ENCODE measurements at regions not wholly inside any gene's neighbourhood (a gene's known extent, or its start where the extent isn't known, plus 50 kb on each side); places are given as distances from the start of the nearest gene placed in this dataset.
"Not testable (repeated sequence)": the region's sequence is repeated elsewhere in the genome, so short reads cannot be mapped to it uniquely, and the experiment has no call there.

- ChIA-PET POLR2A (ENCODE audit: low non-redundant PET) (no interaction called here), CTCF (no interaction called here)
- no TSS peak for BruUV-seq (replicated peaks)
- Histone ChIP-seq H3K9me3 (ENCODE audit: low read depth, low read length, poor library complexity, severe bottlenecking) (peaks cover 4% of the 10 kb centered on the region), H3K4me3 (ENCODE audit: low read depth, low read length, poor library complexity, severe bottlenecking) (no peak overlapping the region), H3K36me3 (ENCODE audit: insufficient read depth, low read length, poor library complexity, severe bottlenecking) (no peaks in the 10 kb centered on the region), H3K27me3 (replicated peaks; ENCODE audit: insufficient read depth, low read depth, low read length, poor library complexity) (no peaks in the 10 kb centered on the region), H3K27ac (ENCODE audit: low read depth, low read length, poor library complexity, severe bottlenecking) (no peak overlapping the region), H3K4me1 (ENCODE audit: insufficient read depth, low read length, poor library complexity, severe bottlenecking) (no peaks in the 10 kb centered on the region)
- intact Hi-C loops (cut with micrococcal nuclease; ENCODE audit: unreplicated experiment): no loop called here
- no peak for TF ChIP-seq EZH2 (IDR thresholded peaks at IDR 0.05; ENCODE audit: borderline replicate concordance, low read depth, low read length, poor library complexity, severe bottlenecking)
- TF ChIP-seq CTCF (conservative IDR thresholded peaks at IDR 0.05; ENCODE audit: low read depth, low read length): no peak
- no peak for DNase-seq (ENCODE audit: low spot score)
Observed at GRCh38 chr11:98061858-98062257, 958.9 kb upstream of the CNTN5 start.

- POLR2A ChIA-PET (ENCODE audit: low non-redundant PET): interaction anchor here (0.7 kb wide), 1 partner anchor 923 kb away, joined by 11 read pairs; no protein-coding TSS in a partner anchor
- no TSS peak for BruUV-seq (replicated peaks)
Observed at GRCh38 chr11:98062714-98063113, 958.0 kb upstream of the CNTN5 start.

GRCh38 chr11:98068251-98068650 lies 952.5 kb upstream of the CNTN5 start:
- DNase-seq (ENCODE audit: low spot score): no peak
- Histone ChIP-seq H3K36me3 (ENCODE audit: insufficient read depth, low read length, poor library complexity, severe bottlenecking) (no peaks in the 10 kb centered on the region), H3K27ac (ENCODE audit: low read depth, low read length, poor library complexity, severe bottlenecking) (no peak overlapping the region), H3K27me3 (replicated peaks; ENCODE audit: insufficient read depth, low read depth, low read length, poor library complexity) (no peaks in the 10 kb centered on the region), H3K4me3 (ENCODE audit: low read depth, low read length, poor library complexity, severe bottlenecking) (no peak overlapping the region), H3K9me3 (ENCODE audit: low read depth, low read length, poor library complexity, severe bottlenecking) (no peaks in the 10 kb centered on the region), H3K4me1 (ENCODE audit: insufficient read depth, low read length, poor library complexity, severe bottlenecking) (no peaks in the 10 kb centered on the region)
- intact Hi-C loops (cut with micrococcal nuclease; ENCODE audit: unreplicated experiment): no loop called here
- BruUV-seq (replicated peaks): no TSS peak
- ChIA-PET CTCF (no interaction called here), POLR2A (ENCODE audit: low non-redundant PET) (no interaction called here)
- TF ChIP-seq EZH2 (IDR thresholded peaks at IDR 0.05; ENCODE audit: borderline replicate concordance, low read depth, low read length, poor library complexity, severe bottlenecking) (no peak), CTCF (conservative IDR thresholded peaks at IDR 0.05; ENCODE audit: low read depth, low read length) (no peak)

More at GRCh38 chr11:98062714-98063113, 958.0 kb upstream of the CNTN5 start:
- Histone ChIP-seq H3K36me3 (ENCODE audit: insufficient read depth, low read length, poor library complexity, severe bottlenecking) (no peaks in the 10 kb centered on the region), H3K27me3 (replicated peaks; ENCODE audit: insufficient read depth, low read depth, low read length, poor library complexity) (no peaks in the 10 kb centered on the region), H3K4me3 (ENCODE audit: low read depth, low read length, poor library complexity, severe bottlenecking) (no peak overlapping the region), H3K27ac (ENCODE audit: low read depth, low read length, poor library complexity, severe bottlenecking) (no peak overlapping the region), H3K9me3 (ENCODE audit: low read depth, low read length, poor library complexity, severe bottlenecking) (peaks cover 4% of the 10 kb centered on the region), H3K4me1 (ENCODE audit: insufficient read depth, low read length, poor library complexity, severe bottlenecking) (no peaks in the 10 kb centered on the region)
- CTCF ChIA-PET: no interaction called here
- no peak for TF ChIP-seq CTCF (conservative IDR thresholded peaks at IDR 0.05; ENCODE audit: low read depth, low read length)
- no peak for TF ChIP-seq EZH2 (IDR thresholded peaks at IDR 0.05; ENCODE audit: borderline replicate concordance, low read depth, low read length, poor library complexity, severe bottlenecking)
- no peak for DNase-seq (ENCODE audit: low spot score)
- intact Hi-C loops (cut with micrococcal nuclease; ENCODE audit: unreplicated experiment): no loop called here

- H3K27me3 ChIP-seq (replicated peaks; ENCODE audit: insufficient read depth, low read depth, low read length, poor library complexity); DNase-seq (ENCODE audit: low spot score); CTCF ChIA-PET; H3K4me1 ChIP-seq (ENCODE audit: insufficient read depth, low read length, poor library complexity, severe bottlenecking); intact Hi-C loops (cut with micrococcal nuclease; ENCODE audit: unreplicated experiment); H3K4me3 ChIP-seq (ENCODE audit: low read depth, low read length, poor library complexity, severe bottlenecking); H3K36me3 ChIP-seq (ENCODE audit: insufficient read depth, low read length, poor library complexity, severe bottlenecking); BruUV-seq (replicated peaks); POLR2A ChIA-PET (ENCODE audit: low non-redundant PET); H3K27ac ChIP-seq (ENCODE audit: low read depth, low read length, poor library complexity, severe bottlenecking); H3K9me3 ChIP-seq (ENCODE audit: low read depth, low read length, poor library complexity, severe bottlenecking): not testable (repeated sequence)
Observed at GRCh38 chr11:98069147-98069546, 951.6 kb upstream of the CNTN5 start.

Measured in A673 (cell line).